DOHH2 (cell line): ENCODE measurements at regions not wholly inside any gene's neighbourhood (a gene's known extent, or its start where the extent isn't known, plus 50 kb on each side); places are given as distances from the start of the nearest gene placed in this dataset.

Experiments
- H3F3A ChIP-seq: fragments of 200-600 bp; sonication (generic), shearing (Covaris generic); 2 replicates; pipeline ENCODE4 v1.6.0; 2016; ENCODE audit warnings: antibody characterized with exemption, mild to moderate bottlenecking; ENCODE audit not compliant: control insufficient read depth, insufficient read depth
- H3K27ac ChIP-seq: fragments of 200-600 bp; sonication (generic); 2 replicates; pipeline ENCODE4 v1.5.1; 2014; ENCODE audit warnings: low read depth, mild to moderate bottlenecking, low read length, moderate library complexity
- H3K27me3 ChIP-seq: fragments of 200-600 bp; sonication (generic); 2 replicates; pipeline ENCODE4 v1.6.1; 2014; ENCODE audit warnings: mild to moderate bottlenecking, low read length, mixed read lengths; ENCODE audit not compliant: control insufficient read depth
- H3K36me3 ChIP-seq: fragments of 200-600 bp; sonication (generic); 2 replicates; pipeline ENCODE4 v1.6.1; 2014; ENCODE audit warnings: mild to moderate bottlenecking, low read length, moderate library complexity, mixed read lengths; ENCODE audit not compliant: control insufficient read depth
- H3K4me1 ChIP-seq: fragments of 200-600 bp; sonication (generic); 2 replicates; pipeline ENCODE4 v1.6.1; 2014; ENCODE audit warnings: mild to moderate bottlenecking, low read length, mixed read lengths; ENCODE audit not compliant: control insufficient read depth
- H3K4me2 ChIP-seq: fragments of 200-600 bp; sonication (generic); 2 replicates; pipeline ENCODE4 v1.6.0; 2014; ENCODE audit warnings: mild to moderate bottlenecking, low read length, moderate library complexity
- H3K4me3 ChIP-seq: fragments of 200-600 bp; sonication (generic); 2 replicates; pipeline ENCODE4 v1.5.1; 2014; ENCODE audit warnings: mild to moderate bottlenecking, low read length, mixed read lengths
- H3K79me2 ChIP-seq: fragments of 200-600 bp; sonication (generic); 2 replicates; pipeline ENCODE4 v1.6.1; 2014; ENCODE audit warnings: mild to moderate bottlenecking, low read length, mixed read lengths; ENCODE audit not compliant: control insufficient read depth
- H3K9me2 ChIP-seq: fragments of 200-600 bp; sonication (generic); replicated peaks from 2 replicates; pipeline ENCODE4 v1.6.1; 2014; ENCODE audit warnings: mild to moderate bottlenecking, low read length, mixed read lengths; ENCODE audit not compliant: control insufficient read depth
- H3K9me3 ChIP-seq: fragments of 200-600 bp; sonication (generic); 2 replicates; pipeline ENCODE4 v1.6.1; 2014; ENCODE audit warnings: antibody characterized with exemption, low read length, mixed read lengths; ENCODE audit not compliant: control insufficient read depth, insufficient read depth
- H4K20me1 ChIP-seq: fragments of 200-600 bp; sonication (generic); 2 replicates; pipeline ENCODE4 v1.6.0; 2014; ENCODE audit warnings: low read depth, mild to moderate bottlenecking, antibody characterized with exemption, low read length, moderate library complexity; ENCODE audit not compliant: control insufficient read depth, insufficient read depth
- EZH2phosphoT487 ChIP-seq: fragments of 200-600 bp; sonication (generic); IDR thresholded peaks from 2 replicates; pipeline ENCODE4 v1.6.1; 2017; ENCODE audit warnings: borderline replicate concordance, mild to moderate bottlenecking, antibody characterized with exemption, low read length, moderate library complexity, mixed read lengths
- TF ChIP-seq, protein P1 (sequence below): fragments of 200-600 bp; sonication (generic); IDR thresholded peaks from one replicate; pipeline ENCODE4 v1.5.1; 2014; ENCODE audit warnings: antibody characterized with exemption, mild to moderate bottlenecking, low read depth, low read length; ENCODE audit not compliant: poor library complexity, severe bottlenecking

DNA sequence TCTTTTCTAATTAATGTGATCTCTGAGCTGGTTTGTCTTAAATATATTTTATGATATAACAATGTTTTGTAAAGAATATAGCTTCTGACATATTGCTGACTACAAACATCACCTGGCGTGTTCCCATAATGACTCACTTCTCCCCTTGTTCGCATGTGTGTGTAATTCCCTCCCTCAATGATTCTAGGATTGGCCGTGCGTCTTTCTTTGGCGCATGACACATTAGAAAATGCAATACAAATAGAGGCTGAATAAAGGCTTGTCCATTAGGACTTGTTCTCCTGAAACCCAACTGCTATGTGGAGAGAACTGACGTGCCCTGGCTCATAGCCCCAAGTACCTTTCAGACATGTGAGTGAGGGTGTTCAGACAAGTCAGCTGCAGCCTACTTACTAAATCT is 159.7 kb upstream of the CDH20 start:
- no peak overlapping the region for H3K4me3 ChIP-seq
- no peaks in the 10 kb centered on the region for H3K4me1 ChIP-seq
- no peaks in the 10 kb centered on the region for H3K27me3 ChIP-seq
- no peaks in the 10 kb centered on the region for H3K9me2 ChIP-seq
- H3F3A ChIP-seq = no peaks in the 10 kb centered on the region
- TF ChIP-seq EZH2phosphoT487 = no peak
- TF ChIP-seq, protein P1, sequence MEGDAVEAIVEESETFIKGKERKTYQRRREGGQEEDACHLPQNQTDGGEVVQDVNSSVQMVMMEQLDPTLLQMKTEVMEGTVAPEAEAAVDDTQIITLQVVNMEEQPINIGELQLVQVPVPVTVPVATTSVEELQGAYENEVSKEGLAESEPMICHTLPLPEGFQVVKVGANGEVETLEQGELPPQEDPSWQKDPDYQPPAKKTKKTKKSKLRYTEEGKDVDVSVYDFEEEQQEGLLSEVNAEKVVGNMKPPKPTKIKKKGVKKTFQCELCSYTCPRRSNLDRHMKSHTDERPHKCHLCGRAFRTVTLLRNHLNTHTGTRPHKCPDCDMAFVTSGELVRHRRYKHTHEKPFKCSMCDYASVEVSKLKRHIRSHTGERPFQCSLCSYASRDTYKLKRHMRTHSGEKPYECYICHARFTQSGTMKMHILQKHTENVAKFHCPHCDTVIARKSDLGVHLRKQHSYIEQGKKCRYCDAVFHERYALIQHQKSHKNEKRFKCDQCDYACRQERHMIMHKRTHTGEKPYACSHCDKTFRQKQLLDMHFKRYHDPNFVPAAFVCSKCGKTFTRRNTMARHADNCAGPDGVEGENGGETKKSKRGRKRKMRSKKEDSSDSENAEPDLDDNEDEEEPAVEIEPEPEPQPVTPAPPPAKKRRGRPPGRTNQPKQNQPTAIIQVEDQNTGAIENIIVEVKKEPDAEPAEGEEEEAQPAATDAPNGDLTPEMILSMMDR = no peak
- no peak overlapping the region for H3K27ac ChIP-seq
- H3K36me3 ChIP-seq = no peaks in the 10 kb centered on the region
- H3K79me2 ChIP-seq = no peaks in the 10 kb centered on the region
- no peak overlapping the region for H3K4me2 ChIP-seq
- H3K9me3 ChIP-seq = no peaks in the 10 kb centered on the region
- no peaks in the 10 kb centered on the region for H4K20me1 ChIP-seq

DNA sequence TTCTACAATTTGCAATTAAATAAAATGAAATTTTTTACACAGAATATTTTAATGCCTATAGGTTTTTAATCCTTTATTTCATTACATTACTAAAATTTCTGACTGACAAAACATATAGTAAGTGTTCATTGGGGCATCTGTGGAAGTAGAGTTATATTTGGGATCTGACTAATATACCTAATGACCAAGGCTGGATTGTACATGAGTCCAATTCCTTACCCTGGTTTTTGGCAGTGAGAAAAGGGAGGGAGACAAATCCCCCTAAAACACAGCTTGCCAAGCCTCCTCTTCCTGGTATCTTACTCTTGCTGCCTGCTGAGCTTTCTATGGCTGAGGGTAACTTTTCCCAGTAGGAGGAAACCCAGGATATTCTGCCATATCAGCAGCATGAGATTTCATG is 149.4 kb upstream of the CDH20 start:
- no peak for TF ChIP-seq EZH2phosphoT487
- TF ChIP-seq, protein P1 = no peak

DNA sequence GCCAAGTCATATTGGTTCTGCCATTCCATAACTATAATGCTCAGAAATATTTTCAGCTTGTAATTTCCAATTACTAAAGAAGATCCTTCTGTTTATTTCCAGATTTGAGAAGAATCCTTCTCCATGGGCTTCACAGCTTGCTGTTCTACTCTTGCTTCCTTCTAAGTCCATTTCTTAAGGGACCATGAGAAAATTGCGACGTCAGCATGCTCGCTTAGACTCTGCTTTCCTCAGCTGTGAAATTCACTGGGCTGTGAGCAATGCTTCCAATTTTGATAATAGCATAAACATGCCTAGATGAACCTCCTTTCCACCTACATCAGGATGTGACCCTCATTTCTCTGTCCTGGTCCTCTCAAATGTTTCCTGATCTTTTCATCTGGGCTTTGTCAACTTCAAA is 145.3 kb upstream of the CDH20 start:
- no peak overlapping the region for H3K27ac ChIP-seq
- TF ChIP-seq, protein P1 = no peak
- TF ChIP-seq EZH2phosphoT487 = no peak

More for the DNA sequence above, 149.4 kb upstream of the CDH20 start:
- H3K79me2 ChIP-seq = no peaks in the 10 kb centered on the region
- H3K4me1 ChIP-seq = no peaks in the 10 kb centered on the region
- H3K9me2 ChIP-seq = no peaks in the 10 kb centered on the region
- no peaks in the 10 kb centered on the region; the same call in 1 of the 2 replicates for H3K9me3 ChIP-seq
- no peak overlapping the region for H3K27ac ChIP-seq
- no peak overlapping the region for H3K4me3 ChIP-seq
- no peaks in the 10 kb centered on the region for H3K27me3 ChIP-seq
- no peaks in the 10 kb centered on the region for H3K36me3 ChIP-seq
- H3K4me2 ChIP-seq = no peak overlapping the region
- no peaks in the 10 kb centered on the region for H3F3A ChIP-seq
- no peaks in the 10 kb centered on the region for H4K20me1 ChIP-seq

DNA sequence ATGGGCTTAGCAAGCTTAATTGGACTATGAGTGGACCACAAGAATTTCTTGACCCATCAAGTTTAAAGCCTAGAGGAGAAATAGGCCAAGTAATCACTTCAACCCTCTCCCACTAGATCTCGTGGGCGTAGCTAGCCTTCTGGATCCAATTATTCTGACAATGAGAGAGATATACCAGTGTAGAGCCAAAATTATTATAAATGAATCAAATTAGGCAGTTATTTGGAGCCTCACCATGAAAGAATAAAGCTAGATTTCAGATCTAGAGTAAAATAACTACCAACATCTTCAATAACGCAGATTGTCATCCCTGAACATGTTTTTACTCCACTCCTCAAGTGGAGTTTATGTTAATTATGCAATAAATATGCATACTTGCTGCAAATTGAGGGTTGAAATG is 143.9 kb upstream of the CDH20 start:
- Histone ChIP-seq H3K4me3 (no peak overlapping the region), H4K20me1 (no peaks in the 10 kb centered on the region), H3K4me1 (no peaks in the 10 kb centered on the region), H3K27me3 (no peaks in the 10 kb centered on the region), H3K79me2 (no peaks in the 10 kb centered on the region), H3K36me3 (no peaks in the 10 kb centered on the region), H3F3A (no peaks in the 10 kb centered on the region), H3K27ac (no peak overlapping the region), H3K9me3 (no peaks in the 10 kb centered on the region; the same call in 1 of the 2 replicates), H3K4me2 (no peak overlapping the region), H3K9me2 (no peaks in the 10 kb centered on the region)
- TF ChIP-seq, protein P1 = no peak
- TF ChIP-seq EZH2phosphoT487 = no peak

More for the DNA sequence above, 145.3 kb upstream of the CDH20 start:
- Histone ChIP-seq H3K9me2 (no peaks in the 10 kb centered on the region), H3F3A (no peaks in the 10 kb centered on the region), H3K4me2 (no peak overlapping the region), H4K20me1 (no peaks in the 10 kb centered on the region), H3K79me2 (no peaks in the 10 kb centered on the region), H3K9me3 (no peaks in the 10 kb centered on the region; the same call in 1 of the 2 replicates), H3K36me3 (no peaks in the 10 kb centered on the region), H3K4me3 (no peak overlapping the region), H3K27me3 (no peaks in the 10 kb centered on the region), H3K4me1 (no peaks in the 10 kb centered on the region)
